ENCODE measurements at regions not wholly inside any gene's neighbourhood (a gene's known extent, or its start where the extent isn't known, plus 50 kb on each side); places are given as distances from the start of the nearest gene placed in this dataset.

DNA sequence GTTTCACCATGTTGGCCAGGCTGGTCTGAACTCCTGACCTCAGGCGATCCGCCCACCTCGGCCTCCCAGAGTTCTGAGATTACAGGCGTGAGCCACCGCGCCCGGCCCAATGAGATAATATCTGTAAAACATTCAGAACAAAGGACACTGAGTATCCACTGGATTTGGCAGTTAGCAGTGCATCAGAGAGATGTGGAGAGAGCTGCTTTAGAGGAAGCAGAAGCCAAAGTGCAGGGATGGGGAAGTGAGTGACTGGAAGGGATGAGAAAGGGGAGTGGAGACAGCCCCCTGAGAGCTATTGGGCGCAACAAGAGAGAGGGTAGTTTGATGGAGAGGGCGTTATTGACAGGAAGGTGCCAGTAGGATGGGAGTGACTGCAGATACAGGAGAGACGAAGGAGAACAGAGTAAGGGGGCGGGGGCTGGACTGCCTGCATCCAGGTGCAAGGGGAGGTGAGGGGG is 157.5 kb upstream of the SHB start:
- H4K20me1 ChIP-seq (ENCODE audit: insufficient read depth, low read length, poor library complexity, severe bottlenecking): no peaks in the 10 kb centered on the region
- no peaks in the 10 kb centered on the region for H3K9me3 ChIP-seq (ENCODE audit: insufficient read depth, low read depth, low read length)
- H3K27me3 ChIP-seq (ENCODE audit: insufficient read depth, low read length, poor library complexity, severe bottlenecking): no peaks in the 10 kb centered on the region
- peak overlapping the region; percentile 41 for H3K4me2 ChIP-seq (ENCODE audit: low read depth, low read length, poor library complexity, severe bottlenecking)
- H3F3A ChIP-seq (ENCODE audit: low read depth): no peaks in the 10 kb centered on the region
- peak overlapping the region; percentile 39 for H3K4me3 ChIP-seq (ENCODE audit: low read length, poor library complexity, severe bottlenecking)
- no peak overlapping the region for H3K9ac ChIP-seq (ENCODE audit: low read depth, low read length, poor library complexity, severe bottlenecking)
- peak overlapping the region; percentile 69; the same call in 1 of the 2 replicates for H2AFZ ChIP-seq (ENCODE audit: low read length)
- H3K4me1 ChIP-seq (ENCODE audit: insufficient read depth, low read length, poor library complexity, severe bottlenecking): peaks cover 14% of the 10 kb centered on the region
- no peaks in the 10 kb centered on the region for H3K79me2 ChIP-seq (ENCODE audit: insufficient read depth, low read length)
- H3K36me3 ChIP-seq (ENCODE audit: insufficient read depth, low read length): no peaks in the 10 kb centered on the region
- TF ChIP-seq EZH2phosphoT487 (IDR thresholded peaks at IDR 0.05; ENCODE audit: borderline replicate concordance): no peak
- TF ChIP-seq, protein P1, sequence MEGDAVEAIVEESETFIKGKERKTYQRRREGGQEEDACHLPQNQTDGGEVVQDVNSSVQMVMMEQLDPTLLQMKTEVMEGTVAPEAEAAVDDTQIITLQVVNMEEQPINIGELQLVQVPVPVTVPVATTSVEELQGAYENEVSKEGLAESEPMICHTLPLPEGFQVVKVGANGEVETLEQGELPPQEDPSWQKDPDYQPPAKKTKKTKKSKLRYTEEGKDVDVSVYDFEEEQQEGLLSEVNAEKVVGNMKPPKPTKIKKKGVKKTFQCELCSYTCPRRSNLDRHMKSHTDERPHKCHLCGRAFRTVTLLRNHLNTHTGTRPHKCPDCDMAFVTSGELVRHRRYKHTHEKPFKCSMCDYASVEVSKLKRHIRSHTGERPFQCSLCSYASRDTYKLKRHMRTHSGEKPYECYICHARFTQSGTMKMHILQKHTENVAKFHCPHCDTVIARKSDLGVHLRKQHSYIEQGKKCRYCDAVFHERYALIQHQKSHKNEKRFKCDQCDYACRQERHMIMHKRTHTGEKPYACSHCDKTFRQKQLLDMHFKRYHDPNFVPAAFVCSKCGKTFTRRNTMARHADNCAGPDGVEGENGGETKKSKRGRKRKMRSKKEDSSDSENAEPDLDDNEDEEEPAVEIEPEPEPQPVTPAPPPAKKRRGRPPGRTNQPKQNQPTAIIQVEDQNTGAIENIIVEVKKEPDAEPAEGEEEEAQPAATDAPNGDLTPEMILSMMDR (conservative IDR thresholded peaks at IDR 0.05; ENCODE audit: low read length): no peak
- no peaks in the 10 kb centered on the region for H3K9me2 ChIP-seq (replicated peaks; ENCODE audit: low read depth, low read length)

DNA sequence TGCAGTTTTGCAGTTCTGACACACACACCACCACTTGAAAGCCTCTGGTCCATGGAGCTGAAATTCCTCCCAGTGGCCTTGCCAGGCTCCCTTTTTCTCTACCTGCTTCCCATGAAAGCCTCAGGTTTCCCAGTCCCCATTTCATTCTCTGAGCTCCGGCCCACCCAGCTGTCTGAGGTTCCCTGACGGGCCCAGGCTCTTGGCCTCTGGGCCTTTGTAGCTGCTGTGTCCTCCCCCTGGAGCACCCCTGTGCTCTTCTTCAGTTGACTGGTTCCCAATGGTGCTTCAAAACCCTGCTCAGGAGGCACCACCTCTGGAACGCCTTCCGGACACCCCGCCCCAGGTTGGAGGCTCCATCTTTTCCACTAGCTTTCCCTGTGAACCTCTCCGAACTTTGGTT is 155.9 kb upstream of the SHB start:
- H3K27me3 ChIP-seq (ENCODE audit: insufficient read depth, low read length, poor library complexity, severe bottlenecking): no peaks in the 10 kb centered on the region
- no peak for TF ChIP-seq EZH2phosphoT487 (IDR thresholded peaks at IDR 0.05; ENCODE audit: borderline replicate concordance)
- TF ChIP-seq, protein P1 (conservative IDR thresholded peaks at IDR 0.05; ENCODE audit: low read length): no peak
- no peaks in the 10 kb centered on the region for H3K36me3 ChIP-seq (ENCODE audit: insufficient read depth, low read length)
- no peaks in the 10 kb centered on the region for H4K20me1 ChIP-seq (ENCODE audit: insufficient read depth, low read length, poor library complexity, severe bottlenecking)
- no peaks in the 10 kb centered on the region for H3K9me3 ChIP-seq (ENCODE audit: insufficient read depth, low read depth, low read length)
- no peak overlapping the region for H2AFZ ChIP-seq (ENCODE audit: low read length)
- H3F3A ChIP-seq (ENCODE audit: low read depth): no peaks in the 10 kb centered on the region
- no peaks in the 10 kb centered on the region for H3K79me2 ChIP-seq (ENCODE audit: insufficient read depth, low read length)
- H3K4me1 ChIP-seq (ENCODE audit: insufficient read depth, low read length, poor library complexity, severe bottlenecking): peaks cover 14% of the 10 kb centered on the region
- no peaks in the 10 kb centered on the region for H3K9me2 ChIP-seq (replicated peaks; ENCODE audit: low read depth, low read length)
- no peak overlapping the region for H3K4me3 ChIP-seq (ENCODE audit: low read length, poor library complexity, severe bottlenecking)
- H3K4me2 ChIP-seq (ENCODE audit: low read depth, low read length, poor library complexity, severe bottlenecking): no peak overlapping the region
- no peak overlapping the region for H3K9ac ChIP-seq (ENCODE audit: low read depth, low read length, poor library complexity, severe bottlenecking)

DNA sequence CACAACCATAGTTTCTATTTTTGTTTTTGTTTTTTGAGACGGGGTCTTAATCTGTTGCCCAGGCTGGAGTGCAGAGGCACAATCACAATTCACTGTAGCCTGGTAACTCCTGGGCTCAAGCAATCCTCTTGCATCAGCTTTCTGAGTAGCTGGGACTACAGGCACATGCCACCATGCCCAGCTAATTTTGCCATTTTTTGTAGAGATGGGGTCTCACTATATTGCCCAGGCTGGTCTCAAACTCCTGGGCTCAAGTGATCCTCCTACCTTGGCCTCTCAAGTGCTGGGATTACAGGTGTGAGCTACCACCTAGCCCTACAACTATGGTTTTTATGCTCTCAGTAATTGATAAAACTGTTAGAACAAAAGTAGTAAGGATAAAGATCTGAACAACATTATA is 147.5 kb upstream of the SHB start:
- no peak overlapping the region for H3K4me2 ChIP-seq (ENCODE audit: low read depth, low read length, poor library complexity, severe bottlenecking)
- no peaks in the 10 kb centered on the region for H3K27me3 ChIP-seq (ENCODE audit: insufficient read depth, low read length, poor library complexity, severe bottlenecking)
- no peaks in the 10 kb centered on the region for H3K9me3 ChIP-seq (ENCODE audit: insufficient read depth, low read depth, low read length)
- H2AFZ ChIP-seq (ENCODE audit: low read length): no peak overlapping the region
- H4K20me1 ChIP-seq (ENCODE audit: insufficient read depth, low read length, poor library complexity, severe bottlenecking): no peaks in the 10 kb centered on the region
- no peak for TF ChIP-seq EZH2phosphoT487 (IDR thresholded peaks at IDR 0.05; ENCODE audit: borderline replicate concordance)
- TF ChIP-seq, protein P1 (conservative IDR thresholded peaks at IDR 0.05; ENCODE audit: low read length): no peak
- H3K9me2 ChIP-seq (replicated peaks; ENCODE audit: low read depth, low read length): no peaks in the 10 kb centered on the region
- H3F3A ChIP-seq (ENCODE audit: low read depth): no peaks in the 10 kb centered on the region
- H3K36me3 ChIP-seq (ENCODE audit: insufficient read depth, low read length): no peaks in the 10 kb centered on the region
- no peak overlapping the region for H3K9ac ChIP-seq (ENCODE audit: low read depth, low read length, poor library complexity, severe bottlenecking)
- H3K79me2 ChIP-seq (ENCODE audit: insufficient read depth, low read length): no peaks in the 10 kb centered on the region
- no peak overlapping the region for H3K4me3 ChIP-seq (ENCODE audit: low read length, poor library complexity, severe bottlenecking)
- no peaks in the 10 kb centered on the region for H3K4me1 ChIP-seq (ENCODE audit: insufficient read depth, low read length, poor library complexity, severe bottlenecking)

All from Loucy (cell line).